H1 (cell line): ENCODE measurements at regions not wholly inside any gene's neighbourhood (a gene's known extent, or its start where the extent isn't known, plus 50 kb on each side); places are given as distances from the start of the nearest gene placed in this dataset.

Source experiments
- ATF2 ChIP-seq: IDR thresholded peaks from 2 replicates; pipeline ENCODE4 v1.6.1; 2012; ENCODE audit warnings: low read length, inconsistent platforms
- BRCA1 ChIP-seq: IDR thresholded peaks from 2 replicates; pipeline ENCODE4 v1.6.1; 2012; ENCODE audit warnings: low read depth, low read length, improper control_type of control experiment
- CHD1 ChIP-seq: IDR thresholded peaks from 2 replicates; pipeline ENCODE4 v1.6.1; 2012; ENCODE audit warnings: low read depth, low read length, improper control_type of control experiment
- EGR1 ChIP-seq: IDR thresholded peaks from 2 replicates; pipeline ENCODE4 v1.6.1; 2011; ENCODE audit warnings: low read depth, low read length, borderline replicate concordance
- JUN ChIP-seq: IDR thresholded peaks from 2 replicates; pipeline ENCODE4 v1.6.1; 2011; ENCODE audit warnings: low read depth, mild to moderate bottlenecking, improper control_type of control experiment, low read length
- POLR2A ChIP-seq, 2 experiments: IDR thresholded peaks; 1 replicate in 1 of 2; 2 replicates in 1 of 2; pipeline ENCODE4 v1.6.1; 2011; ENCODE audit warnings: low read depth in 2 of 2, low read length in 2 of 2, mild to moderate bottlenecking in 2 of 2; ENCODE audit errors: control extremely low read depth in 1 of 2
- RAD21 ChIP-seq, 2 experiments: IDR thresholded peaks in 1 of 2; conservative IDR thresholded peaks in 1 of 2; 2 replicates each; pipeline ENCODE4 v1.6.1; 2011; ENCODE audit warnings: low read depth in 2 of 2, low read length in 2 of 2, improper control_type of control experiment in 1 of 2, inconsistent platforms in 1 of 2, mild to moderate bottlenecking in 1 of 2, moderate library complexity in 1 of 2
- RBBP5 ChIP-seq: IDR thresholded peaks from 2 replicates; pipeline ENCODE4 v1.7.1; 2012; ENCODE audit warnings: low read depth, mild to moderate bottlenecking, inconsistent platforms, low read length, moderate library complexity, borderline replicate concordance
- RFX5 ChIP-seq: IDR thresholded peaks from 2 replicates; pipeline ENCODE4 v1.6.1; 2011; ENCODE audit warnings: low read depth, low read length, improper control_type of control experiment, borderline replicate concordance
- SAP30 ChIP-seq: fragments of 300-600 bp; sonication (generic); IDR thresholded peaks from 2 replicates; pipeline ENCODE4 v1.7.1; 2012; ENCODE audit warnings: low read length, moderate library complexity, mild to moderate bottlenecking, inconsistent platforms; ENCODE audit not compliant: insufficient read depth, insufficient replicate concordance
- SIRT6 ChIP-seq: IDR thresholded peaks from one replicate; pipeline ENCODE4 v1.7.1; 2012; ENCODE audit warnings: low read length, inconsistent platforms
- SIX5 ChIP-seq: IDR thresholded peaks from 2 replicates; pipeline ENCODE4 v1.6.1; 2011; ENCODE audit warnings: mild to moderate bottlenecking, low read depth, low read length
- SP4 ChIP-seq: IDR thresholded peaks from 2 replicates; pipeline ENCODE4 v1.6.1; 2012; ENCODE audit warnings: low read length, inconsistent platforms
- TF ChIP-seq, protein P1 (sequence below): IDR thresholded peaks from 2 replicates; pipeline ENCODE4 v1.6.1; 2011; ENCODE audit warnings: low read depth, mild to moderate bottlenecking, low read length; ENCODE audit not compliant: insufficient read depth

DNA sequence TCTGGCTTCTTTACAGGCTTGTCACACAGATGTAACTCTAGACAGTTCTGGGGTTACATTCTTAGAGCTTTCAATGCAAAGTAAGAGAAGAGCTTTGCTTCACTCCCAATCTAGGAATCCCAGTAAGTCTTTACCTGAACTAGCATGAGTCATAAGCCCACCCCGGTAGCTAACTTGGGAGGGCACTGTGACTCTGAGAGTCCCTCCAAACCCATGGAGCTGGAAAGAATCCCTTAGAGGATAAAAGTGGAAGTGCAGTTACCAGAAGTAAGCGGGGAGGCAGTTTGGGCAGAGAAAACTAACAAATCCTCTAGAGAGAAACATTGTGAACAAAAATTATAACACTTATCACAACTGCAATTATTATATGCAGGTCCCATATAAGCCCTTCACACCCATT, 84.0 kb upstream of the SMLR1 start (continued):
- no peak for TF ChIP-seq ATF2
- TF ChIP-seq SP4: no peak
- TF ChIP-seq CHD1: no peak
- TF ChIP-seq JUN: peak; percentile 74
- TF ChIP-seq SAP30: no peak
- TF ChIP-seq, protein P1, sequence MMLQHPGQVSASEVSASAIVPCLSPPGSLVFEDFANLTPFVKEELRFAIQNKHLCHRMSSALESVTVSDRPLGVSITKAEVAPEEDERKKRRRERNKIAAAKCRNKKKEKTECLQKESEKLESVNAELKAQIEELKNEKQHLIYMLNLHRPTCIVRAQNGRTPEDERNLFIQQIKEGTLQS: no peak
- no peak for TF ChIP-seq SIRT6
- no peak for TF ChIP-seq POLR2A (IDR thresholded peaks at IDR 0.05; ENCODE audit: control extremely low read depth in 1 of 2, low read depth in 2 of 2, low read length in 2 of 2)
- TF ChIP-seq RBBP5: no peak
- no peak for TF ChIP-seq SIX5
- no peak for TF ChIP-seq RFX5
- TF ChIP-seq EGR1: no peak
- TF ChIP-seq RAD21 (IDR thresholded peaks at IDR 0.05 in 1 of 2, conservative IDR thresholded peaks at IDR 0.05 in 1 of 2; ENCODE audit: low read depth in 2 of 2, low read length in 2 of 2): peak; percentile 30 to 53; a peak in 3 of 4 replicates
- no peak for TF ChIP-seq BRCA1
